Frontal cortex (tissue), 3 donors: ENCODE measurements at regions not wholly inside any gene's neighbourhood (a gene's known extent, or its start where the extent isn't known, plus 50 kb on each side); places are given as distances from the start of the nearest gene placed in this dataset.

Source experiments
- DNase-seq, 2 donors: peaks; one replicate each; pipeline ENCODE4 v3.0.0; 2012; ENCODE audit warnings: low spot score in 2 of 2
- FAIRE-seq: peaks from 2 replicates; lab custom pipeline; 2012; peaks lifted over from hg19 to GRCh38; lab: Jason Lieb, UNC
- donor health status: control.
- donor health status: control.
- donor health status: control.

GRCh38 chr3:28860307-28860706 is 420.6 kb upstream of the RBMS3 start:
- peak; percentile 5 to 12 for DNase-seq
- FAIRE-seq, result no peak

GRCh38 chr3:28863186-28863585 is 417.7 kb upstream of the RBMS3 start:
- FAIRE-seq (no peak), DNase-seq (no peak)

GRCh38 chr3:28867836-28868235 is 413.0 kb upstream of the RBMS3 start:
- DNase-seq (no peak), FAIRE-seq (no peak)

GRCh38 chr3:28868897-28869296 is 412.0 kb upstream of the RBMS3 start:
- DNase-seq, result no peak
- no peak for FAIRE-seq

- FAIRE-seq, result no peak
- no peak for DNase-seq
Observed at GRCh38 chr3:28877912-28878311, 403.0 kb upstream of the RBMS3 start.

- FAIRE-seq (no peak), DNase-seq (no peak)
Observed at GRCh38 chr3:28890373-28890772, 390.5 kb upstream of the RBMS3 start.

- no peak for FAIRE-seq
- DNase-seq, result no peak
Observed at GRCh38 chr3:28891485-28891884, 389.4 kb upstream of the RBMS3 start.

GRCh38 chr3:28900301-28900700 is 380.6 kb upstream of the RBMS3 start:
- DNase-seq (no peak), FAIRE-seq (no peak)

GRCh38 chr3:28901018-28901417 is 379.9 kb upstream of the RBMS3 start:
- FAIRE-seq (no peak), DNase-seq (no peak)

- FAIRE-seq (no peak), DNase-seq (no peak)
Observed at GRCh38 chr3:28903171-28903601, 377.7 kb upstream of the RBMS3 start.

- FAIRE-seq (no peak), DNase-seq (no peak)
Observed at GRCh38 chr3:28905798-28906197, 375.1 kb upstream of the RBMS3 start.

- no peak for FAIRE-seq
Observed at GRCh38 chr3:28906561-28907310, 374.1 kb upstream of the RBMS3 start.

GRCh38 chr3:28907616-28908015 is 373.3 kb upstream of the RBMS3 start:
- FAIRE-seq, result no peak
- no peak for DNase-seq

More at GRCh38 chr3:28906561-28907310, 374.1 kb upstream of the RBMS3 start:
- DNase-seq, result no peak

GRCh38 chr3:28912120-28912885 is 368.6 kb upstream of the RBMS3 start:
- FAIRE-seq, result no peak
- DNase-seq, result no peak

- DNase-seq (no peak), FAIRE-seq (no peak)
Observed at GRCh38 chr3:28915741-28916500, 364.9 kb upstream of the RBMS3 start.

GRCh38 chr3:28916713-28917499 is 364.0 kb upstream of the RBMS3 start:
- DNase-seq, result no peak
- no peak for FAIRE-seq

- no peak for FAIRE-seq
- no peak for DNase-seq
Observed at GRCh38 chr3:28917895-28918475, 362.9 kb upstream of the RBMS3 start.

GRCh38 chr3:28922376-28922775 is 358.5 kb upstream of the RBMS3 start:
- FAIRE-seq (no peak), DNase-seq (no peak)

- DNase-seq, result no peak
- FAIRE-seq, result no peak
Observed at GRCh38 chr3:28923994-28924393, 356.9 kb upstream of the RBMS3 start.
